ENCODE measurements at regions not wholly inside any gene's neighbourhood (a gene's known extent, or its start where the extent isn't known, plus 50 kb on each side); places are given as distances from the start of the nearest gene placed in this dataset.

DNA sequence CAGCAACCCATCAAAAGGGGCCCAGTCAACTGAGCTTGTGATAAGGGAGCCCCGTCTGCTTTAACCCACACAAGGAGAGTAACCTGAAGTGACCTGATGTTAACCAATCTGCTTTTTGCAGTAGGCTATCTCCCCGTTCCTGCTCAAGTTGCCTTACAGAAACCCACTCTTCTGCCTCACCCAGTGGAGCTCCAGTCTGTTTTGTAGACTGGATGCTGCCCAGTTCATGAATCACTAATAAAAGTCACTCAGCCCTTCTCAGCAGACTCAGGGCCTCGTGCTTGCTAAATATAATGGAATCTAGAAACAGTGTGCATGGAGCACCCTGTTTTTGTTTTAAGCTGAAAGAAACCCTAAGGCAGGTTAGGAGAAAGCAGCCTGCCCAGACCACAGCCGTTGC is 312.3 kb downstream of the FBXW7 start:
- no peak for TF ChIP-seq POLR2AphosphoS5 (IDR thresholded peaks at IDR 0.05; ENCODE audit: low read depth, low read length)
- no peak for TF ChIP-seq PAX5 (IDR thresholded peaks at IDR 0.05; ENCODE audit: insufficient read depth, low read length, severe bottlenecking)
- TF ChIP-seq POU2F2 (IDR thresholded peaks at IDR 0.05; ENCODE audit: low read depth, low read length): no peak
- no peak for TF ChIP-seq TAF1 (IDR thresholded peaks at IDR 0.05; ENCODE audit: low read depth, low read length)
- no peak for TF ChIP-seq SPI1 (IDR thresholded peaks at IDR 0.05; ENCODE audit: low read depth, low read length)
- no peak for TF ChIP-seq POLR2A (IDR thresholded peaks at IDR 0.05; ENCODE audit: low read depth, low read length)
- no peak for DNase-seq (ENCODE audit: insufficient read length, low spot score)
- FAIRE-seq: no peak

- DNase-seq (ENCODE audit: insufficient read length, low spot score) (no peak), FAIRE-seq (no peak)
- no peak for TF ChIP-seq POLR2A (IDR thresholded peaks at IDR 0.05; ENCODE audit: low read depth, low read length)
- no peak for TF ChIP-seq PAX5 (IDR thresholded peaks at IDR 0.05; ENCODE audit: insufficient read depth, low read length, severe bottlenecking)
- no peak for TF ChIP-seq POLR2AphosphoS5 (IDR thresholded peaks at IDR 0.05; ENCODE audit: low read depth, low read length)
- no peak for TF ChIP-seq SPI1 (IDR thresholded peaks at IDR 0.05; ENCODE audit: low read depth, low read length)
- no peak for TF ChIP-seq TAF1 (IDR thresholded peaks at IDR 0.05; ENCODE audit: low read depth, low read length)
- no peak for TF ChIP-seq POU2F2 (IDR thresholded peaks at IDR 0.05; ENCODE audit: low read depth, low read length)
Observed at GRCh38 chr4:152221816-152222516, 313.9 kb downstream of the FBXW7 start.

GRCh38 chr4:152220201-152220666 is 315.7 kb downstream of the FBXW7 start:
- TF ChIP-seq PAX5 (IDR thresholded peaks at IDR 0.05; ENCODE audit: insufficient read depth, low read length, severe bottlenecking) (no peak), SPI1 (IDR thresholded peaks at IDR 0.05; ENCODE audit: low read depth, low read length) (no peak), TAF1 (IDR thresholded peaks at IDR 0.05; ENCODE audit: low read depth, low read length) (no peak), POLR2AphosphoS5 (IDR thresholded peaks at IDR 0.05; ENCODE audit: low read depth, low read length) (no peak), POU2F2 (IDR thresholded peaks at IDR 0.05; ENCODE audit: low read depth, low read length) (no peak), POLR2A (IDR thresholded peaks at IDR 0.05; ENCODE audit: low read depth, low read length) (no peak)
- no peak for DNase-seq (ENCODE audit: insufficient read length, low spot score)
- FAIRE-seq: no peak

DNA sequence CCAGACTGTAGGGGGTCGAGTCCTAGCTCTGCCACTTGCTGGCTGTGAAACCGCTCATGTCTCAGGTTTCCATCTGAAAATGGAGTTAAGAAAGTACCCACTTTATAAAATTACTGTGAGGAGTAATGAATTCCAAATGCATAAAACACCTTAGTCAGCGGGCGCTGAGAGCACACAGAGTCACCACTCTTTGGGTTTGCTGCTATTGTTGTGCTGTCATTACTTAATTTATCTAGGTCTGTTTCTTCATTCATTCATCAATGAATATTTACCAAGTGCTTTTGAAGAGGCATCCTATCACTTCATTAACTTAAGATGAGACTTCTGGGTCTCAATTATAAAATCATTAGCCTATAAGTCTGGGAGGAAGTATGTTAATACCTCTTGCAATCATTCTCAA is 317.3 kb downstream of the FBXW7 start:
- DNase-seq (ENCODE audit: insufficient read length, low spot score) (no peak), FAIRE-seq (no peak)
- TF ChIP-seq TAF1 (IDR thresholded peaks at IDR 0.05; ENCODE audit: low read depth, low read length): no peak
- TF ChIP-seq SPI1 (IDR thresholded peaks at IDR 0.05; ENCODE audit: low read depth, low read length): no peak
- TF ChIP-seq POU2F2 (IDR thresholded peaks at IDR 0.05; ENCODE audit: low read depth, low read length): no peak
- TF ChIP-seq POLR2A (IDR thresholded peaks at IDR 0.05; ENCODE audit: low read depth, low read length): no peak
- no peak for TF ChIP-seq PAX5 (IDR thresholded peaks at IDR 0.05; ENCODE audit: insufficient read depth, low read length, severe bottlenecking)
- TF ChIP-seq POLR2AphosphoS5 (IDR thresholded peaks at IDR 0.05; ENCODE audit: low read depth, low read length): no peak

GRCh38 chr4:152217896-152218295 is 318.0 kb downstream of the FBXW7 start:
- no peak for TF ChIP-seq TAF1 (IDR thresholded peaks at IDR 0.05; ENCODE audit: low read depth, low read length)
- TF ChIP-seq SPI1 (IDR thresholded peaks at IDR 0.05; ENCODE audit: low read depth, low read length): no peak
- no peak for TF ChIP-seq POLR2A (IDR thresholded peaks at IDR 0.05; ENCODE audit: low read depth, low read length)
- TF ChIP-seq PAX5 (IDR thresholded peaks at IDR 0.05; ENCODE audit: insufficient read depth, low read length, severe bottlenecking): no peak
- no peak for TF ChIP-seq POLR2AphosphoS5 (IDR thresholded peaks at IDR 0.05; ENCODE audit: low read depth, low read length)
- no peak for TF ChIP-seq POU2F2 (IDR thresholded peaks at IDR 0.05; ENCODE audit: low read depth, low read length)
- FAIRE-seq (no peak), DNase-seq (ENCODE audit: insufficient read length, low spot score) (no peak)

- TF ChIP-seq POLR2AphosphoS5 (IDR thresholded peaks at IDR 0.05; ENCODE audit: low read depth, low read length) (no peak), POLR2A (IDR thresholded peaks at IDR 0.05; ENCODE audit: low read depth, low read length) (no peak), PAX5 (IDR thresholded peaks at IDR 0.05; ENCODE audit: insufficient read depth, low read length, severe bottlenecking) (no peak), SPI1 (IDR thresholded peaks at IDR 0.05; ENCODE audit: low read depth, low read length) (no peak), POU2F2 (IDR thresholded peaks at IDR 0.05; ENCODE audit: low read depth, low read length) (no peak), TAF1 (IDR thresholded peaks at IDR 0.05; ENCODE audit: low read depth, low read length) (no peak)
- DNase-seq (ENCODE audit: insufficient read length, low spot score) (no peak), FAIRE-seq (no peak)
Observed at GRCh38 chr4:152211936-152212653, 323.8 kb downstream of the FBXW7 start.

DNA sequence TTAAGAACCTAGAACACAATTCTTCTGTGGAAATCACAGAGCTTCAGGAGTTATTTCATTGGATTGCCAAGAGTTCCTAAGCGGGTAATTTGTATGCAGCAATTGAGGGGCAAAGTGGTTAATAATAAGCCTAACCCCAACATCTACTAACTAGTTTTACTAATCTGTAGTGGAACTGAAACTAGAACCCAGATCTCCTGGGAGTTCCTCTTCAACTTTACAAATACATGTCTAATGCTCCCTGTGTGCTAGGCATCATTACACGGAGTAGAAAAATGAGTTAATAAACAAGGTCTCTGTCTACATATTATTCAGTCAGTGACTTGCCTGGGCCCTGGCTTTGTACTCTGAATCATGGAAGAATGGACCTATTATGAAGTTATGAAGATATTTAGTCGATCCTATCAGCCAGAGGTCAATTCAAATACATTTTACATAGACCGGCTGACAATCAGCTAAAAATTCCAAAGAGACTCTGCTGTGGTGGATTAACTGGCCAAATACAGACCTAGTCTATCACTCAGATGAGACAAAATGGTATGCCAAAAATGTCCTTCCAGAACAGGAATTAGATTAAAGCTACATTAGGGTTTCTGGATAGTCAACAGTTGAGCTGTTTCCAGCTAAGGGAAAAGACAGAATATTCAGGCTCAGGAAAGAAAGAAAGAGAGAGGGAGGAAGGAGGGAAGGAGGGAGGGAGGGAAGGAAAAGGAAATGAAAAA is 326.0 kb downstream of the FBXW7 start:
- TF ChIP-seq TAF1 (IDR thresholded peaks at IDR 0.05; ENCODE audit: low read depth, low read length) (no peak), POLR2A (IDR thresholded peaks at IDR 0.05; ENCODE audit: low read depth, low read length) (no peak), POLR2AphosphoS5 (IDR thresholded peaks at IDR 0.05; ENCODE audit: low read depth, low read length) (no peak), PAX5 (IDR thresholded peaks at IDR 0.05; ENCODE audit: insufficient read depth, low read length, severe bottlenecking) (no peak), SPI1 (IDR thresholded peaks at IDR 0.05; ENCODE audit: low read depth, low read length) (no peak), POU2F2 (IDR thresholded peaks at IDR 0.05; ENCODE audit: low read depth, low read length) (no peak)
- DNase-seq (ENCODE audit: insufficient read length, low spot score): no peak
- no peak for FAIRE-seq

DNA sequence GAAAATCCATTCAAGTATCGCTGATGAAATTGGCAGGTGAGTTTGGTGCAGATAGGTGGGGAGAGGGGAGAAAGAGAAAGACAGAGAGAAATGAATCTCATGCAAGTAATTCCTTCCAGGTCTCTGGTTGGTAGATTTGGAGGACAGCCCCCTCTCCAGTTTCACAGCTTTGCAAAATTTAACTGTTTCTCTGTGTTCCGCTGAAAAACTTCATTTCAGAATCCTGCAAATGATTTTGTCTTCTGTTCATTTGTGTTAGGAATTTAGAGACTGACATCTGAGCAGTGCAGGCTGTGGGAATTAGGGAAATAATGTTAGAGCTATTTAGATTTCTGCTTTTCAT is 328.5 kb downstream of the FBXW7 start:
- no peak for FAIRE-seq
- no peak for TF ChIP-seq POLR2A (IDR thresholded peaks at IDR 0.05; ENCODE audit: low read depth, low read length)
- DNase-seq (ENCODE audit: insufficient read length, low spot score): no peak

- TF ChIP-seq POU2F2 (IDR thresholded peaks at IDR 0.05; ENCODE audit: low read depth, low read length) (no peak), POLR2AphosphoS5 (IDR thresholded peaks at IDR 0.05; ENCODE audit: low read depth, low read length) (no peak), TAF1 (IDR thresholded peaks at IDR 0.05; ENCODE audit: low read depth, low read length) (no peak)
- FAIRE-seq: no peak
- DNase-seq (ENCODE audit: insufficient read length, low spot score): no peak
Observed at GRCh38 chr4:152206646-152207377, 329.1 kb downstream of the FBXW7 start.

Data from GM12891 (cell line).